Activated CD4-positive, alpha-beta T cell treated with anti-CD3 and anti-CD28 coated beads, Interleukin-2, amount 10 ng/mL, durations not matched to agents 24 days and 14 days (primary cell): ENCODE measurements at regions not wholly inside any gene's neighbourhood (a gene's known extent, or its start where the extent isn't known, plus 50 kb on each side); places are given as distances from the start of the nearest gene placed in this dataset.
"Not testable (repeated sequence)": the region's sequence is repeated elsewhere in the genome, so short reads cannot be mapped to it uniquely, and the experiment has no call there.

Experiments used
- DNase-seq: peaks from one replicate; pipeline ENCODE4 v3.0.0; 2022
- H3K27ac Mint-ChIP-seq: one replicate; pipeline ENCODE4 v1.8.0; 2022; ENCODE audit warnings: mild to moderate bottlenecking, mixed read lengths
- H3K27me3 Mint-ChIP-seq: one replicate; pipeline ENCODE4 v1.8.0; 2022; ENCODE audit warnings: mixed read lengths
- H3K36me3 Mint-ChIP-seq: one replicate; pipeline ENCODE4 v1.8.0; 2022; ENCODE audit warnings: low read depth, mild to moderate bottlenecking, mixed read lengths
- H3K4me1 Mint-ChIP-seq: one replicate; pipeline ENCODE4 v1.8.0; 2021; ENCODE audit warnings: mixed read lengths
- H3K4me3 Mint-ChIP-seq: one replicate; pipeline ENCODE4 v1.8.0; 2022; ENCODE audit warnings: mild to moderate bottlenecking, moderate library complexity, mixed read lengths
- H3K9me3 Mint-ChIP-seq: one replicate; pipeline ENCODE4 v1.8.0; 2021; ENCODE audit warnings: mixed read lengths
- intact Hi-C: fragments of 100-400 bp; cut with micrococcal nuclease; formaldehyde crosslinking; loops from one replicate; pipeline ENCODE4 v1.15.1; 2023

DNA sequence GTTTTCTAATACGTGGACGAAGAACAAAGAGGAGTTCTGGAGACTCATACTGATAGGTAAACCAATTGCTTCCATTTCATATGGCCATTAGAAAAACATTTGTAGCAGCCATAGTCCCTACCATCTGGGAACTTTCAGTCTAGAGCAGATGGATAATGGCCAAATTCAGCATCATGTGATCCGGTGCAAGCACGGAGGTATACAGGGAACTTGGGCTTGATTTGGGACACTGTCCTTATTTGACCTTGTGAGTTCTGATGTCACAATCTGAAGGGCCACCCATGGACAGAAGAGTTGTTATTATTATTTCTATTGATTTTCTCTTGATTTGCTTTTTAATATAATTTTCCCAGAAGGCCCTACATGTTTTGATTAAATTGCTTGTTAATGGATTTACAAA, 154.6 kb upstream of the ZNF267 start:
- peaks cover 82% of the 10 kb centered on the region for H3K36me3 Mint-ChIP-seq
- intact Hi-C loops: loop anchor here (10.0 kb wide), 2 partner anchors 196 to 454 kb away; no protein-coding TSS in a partner anchor
- H3K9me3 Mint-ChIP-seq: peaks cover 26% of the 10 kb centered on the region
- H3K27ac Mint-ChIP-seq: no peak overlapping the region
- peaks cover 23% of the 10 kb centered on the region for H3K4me1 Mint-ChIP-seq
- no peak for DNase-seq
- no peaks in the 10 kb centered on the region for H3K27me3 Mint-ChIP-seq
- no peak overlapping the region for H3K4me3 Mint-ChIP-seq

DNA sequence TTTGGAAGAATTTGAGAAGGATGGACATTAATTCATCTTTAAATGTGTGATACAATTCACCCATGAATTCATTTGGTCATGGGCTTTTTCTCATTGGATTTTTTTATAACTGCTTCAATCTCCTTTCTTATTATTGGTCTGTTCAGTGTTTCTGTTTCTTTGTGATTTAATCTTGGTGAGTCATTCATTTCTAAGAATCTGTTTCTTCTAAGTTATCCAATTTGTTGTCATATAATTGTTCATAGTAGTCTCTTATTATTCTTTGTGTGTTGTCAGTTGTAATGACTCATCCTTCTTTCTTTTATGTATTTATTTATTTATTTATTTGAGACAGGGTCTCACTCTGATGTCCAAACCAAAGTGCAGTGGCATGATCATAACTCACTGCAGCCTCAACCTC, 146.1 kb upstream of the ZNF267 start:
- no peaks in the 10 kb centered on the region for H3K27me3 Mint-ChIP-seq
- H3K9me3 Mint-ChIP-seq: peaks cover 39% of the 10 kb centered on the region
- no peak overlapping the region for H3K4me3 Mint-ChIP-seq
- H3K36me3 Mint-ChIP-seq: peaks cover 78% of the 10 kb centered on the region
- intact Hi-C loops: loop anchor here (10.0 kb wide), 1 partner anchor 53 kb away; no protein-coding TSS in a partner anchor
- DNase-seq: no peak
- H3K4me1 Mint-ChIP-seq: peaks cover 3% of the 10 kb centered on the region
- H3K27ac Mint-ChIP-seq: no peak overlapping the region

DNA sequence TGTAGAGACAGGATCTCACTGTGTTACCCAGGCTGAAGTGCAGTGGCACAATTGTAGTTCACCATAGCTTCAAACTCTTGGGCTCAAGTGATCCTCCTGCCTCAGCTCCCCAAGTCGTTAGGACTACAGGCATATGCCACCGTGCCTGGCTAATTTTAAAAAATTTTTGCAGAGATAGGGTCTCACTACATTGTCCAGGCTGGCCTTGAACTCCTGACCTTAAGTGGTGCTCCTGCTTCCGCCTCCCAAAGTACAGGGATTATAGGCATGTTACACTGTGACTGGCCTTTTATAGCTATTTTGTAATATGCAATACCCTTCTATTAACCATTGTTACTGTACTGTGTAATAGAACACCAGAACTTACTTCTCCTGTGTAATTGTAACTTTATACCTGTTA, 139.3 kb upstream of the ZNF267 start:
- Mint-ChIP-seq H3K4me1 (no peaks in the 10 kb centered on the region), H3K9me3 (peaks cover 35% of the 10 kb centered on the region), H3K27ac (no peak overlapping the region), H3K36me3 (peaks cover 81% of the 10 kb centered on the region), H3K27me3 (no peaks in the 10 kb centered on the region), H3K4me3 (no peak overlapping the region)
- intact Hi-C loops: no loop called here
- DNase-seq: no peak

DNA sequence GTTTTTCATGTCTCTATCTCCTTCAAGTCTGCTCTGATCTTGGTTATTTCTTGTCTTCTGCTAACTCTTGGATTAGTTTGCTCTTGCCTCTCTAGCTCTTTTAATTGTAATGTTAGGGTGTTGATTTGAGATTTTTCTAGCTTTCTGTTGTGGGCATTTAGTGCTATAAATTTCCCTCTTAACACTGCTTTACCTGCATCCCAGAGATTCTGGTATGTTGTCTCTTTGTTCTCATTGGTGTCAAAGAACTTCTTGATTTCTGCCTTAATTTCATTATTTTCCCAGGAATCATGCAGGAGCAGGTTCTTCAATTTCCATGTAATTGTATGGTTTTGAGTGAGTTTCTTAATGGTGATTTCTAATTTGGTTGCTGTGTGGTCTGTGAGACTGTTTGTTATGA, 128.5 kb upstream of the ZNF267 start:
- intact Hi-C loops, DNase-seq, H3K27ac Mint-ChIP-seq, H3K4me1 Mint-ChIP-seq, H3K4me3 Mint-ChIP-seq, H3K27me3 Mint-ChIP-seq: not testable (repeated sequence)
- H3K9me3 Mint-ChIP-seq: peaks cover 54% of the 10 kb centered on the region
- peaks cover 87% of the 10 kb centered on the region for H3K36me3 Mint-ChIP-seq

- DNase-seq: no peak
- Mint-ChIP-seq H3K4me1 (no peaks in the 10 kb centered on the region), H3K36me3 (peaks cover 82% of the 10 kb centered on the region), H3K4me3 (no peak overlapping the region), H3K27ac (no peak overlapping the region), H3K9me3 (peaks cover 50% of the 10 kb centered on the region), H3K27me3 (no peaks in the 10 kb centered on the region)
- intact Hi-C loops: no loop called here
Observed at GRCh38 chr16:31745900-31746299, 127.7 kb upstream of the ZNF267 start.

- H3K4me1 Mint-ChIP-seq: no peaks in the 10 kb centered on the region
- intact Hi-C loops: loop anchor here (10.0 kb wide), 2 partner anchors 130 to 160 kb away; no protein-coding TSS in a partner anchor
- peaks cover 76% of the 10 kb centered on the region for H3K36me3 Mint-ChIP-seq
- no peaks in the 10 kb centered on the region for H3K27me3 Mint-ChIP-seq
- H3K27ac Mint-ChIP-seq: no peak overlapping the region
- DNase-seq: no peak
- peaks cover 41% of the 10 kb centered on the region for H3K9me3 Mint-ChIP-seq
- H3K4me3 Mint-ChIP-seq: no peak overlapping the region
Observed at GRCh38 chr16:31754998-31755615, 118.5 kb upstream of the ZNF267 start.

GRCh38 chr16:31764103-31764502, 109.5 kb upstream of the ZNF267 start:
- Mint-ChIP-seq H3K4me3 (no peak overlapping the region), H3K36me3 (peaks cover 18% of the 10 kb centered on the region), H3K9me3 (peaks cover 26% of the 10 kb centered on the region), H3K27ac (no peak overlapping the region), H3K4me1 (no peaks in the 10 kb centered on the region), H3K27me3 (no peaks in the 10 kb centered on the region)
- intact Hi-C loops: no loop called here
- no peak for DNase-seq

DNA sequence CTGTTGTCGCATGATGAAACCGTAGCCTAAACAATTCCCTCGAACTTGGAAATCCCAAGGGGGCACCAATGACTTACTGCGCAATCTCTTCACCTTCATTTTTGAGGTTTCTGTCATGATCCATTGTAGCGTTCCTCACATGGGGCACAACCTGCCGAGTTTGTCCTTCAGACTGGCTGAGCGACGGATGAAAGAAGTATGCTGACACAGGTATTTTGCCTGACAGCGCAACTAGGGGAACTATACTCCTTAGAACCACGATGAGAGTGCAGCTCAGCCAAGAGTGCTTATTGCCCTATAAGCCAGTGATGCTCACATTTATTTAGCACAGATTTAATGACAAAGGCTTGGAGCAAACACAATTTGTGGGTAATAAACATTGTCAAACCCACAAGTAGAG, 106.3 kb upstream of the ZNF267 start:
- Mint-ChIP-seq H3K27me3 (no peaks in the 10 kb centered on the region), H3K36me3 (peaks cover 6% of the 10 kb centered on the region), H3K9me3 (peaks cover 21% of the 10 kb centered on the region), H3K4me3 (no peak overlapping the region), H3K4me1 (no peaks in the 10 kb centered on the region), H3K27ac (no peak overlapping the region)
- no peak for DNase-seq
- intact Hi-C loops: no loop called here

DNA sequence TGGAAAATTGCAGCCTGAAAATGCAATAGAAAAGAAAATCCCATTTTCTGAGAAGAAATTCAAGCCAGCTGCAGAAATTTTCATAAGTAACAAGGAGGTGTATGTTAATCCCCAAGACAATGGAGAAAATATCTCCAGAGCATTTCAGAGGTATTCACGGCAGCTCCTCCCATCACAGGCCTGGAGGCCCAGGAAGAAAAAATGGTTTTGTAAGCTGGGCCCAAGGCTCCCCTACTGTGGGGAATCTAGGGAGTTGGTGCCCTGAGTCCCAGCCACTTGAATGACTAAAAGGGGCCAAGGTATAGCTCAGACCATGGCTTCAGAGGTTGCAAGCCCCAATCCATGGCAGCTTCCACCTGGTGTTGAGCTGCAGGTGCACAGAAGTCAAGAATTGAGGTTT, 93.3 kb upstream of the ZNF267 start:
- H3K36me3 Mint-ChIP-seq: no peaks in the 10 kb centered on the region
- peaks cover 39% of the 10 kb centered on the region for H3K9me3 Mint-ChIP-seq
- H3K27ac Mint-ChIP-seq: no peak overlapping the region
- no peak for DNase-seq
- H3K27me3 Mint-ChIP-seq: no peaks in the 10 kb centered on the region
- H3K4me1 Mint-ChIP-seq: no peaks in the 10 kb centered on the region
- intact Hi-C loops: no loop called here
- no peak overlapping the region for H3K4me3 Mint-ChIP-seq

DNA sequence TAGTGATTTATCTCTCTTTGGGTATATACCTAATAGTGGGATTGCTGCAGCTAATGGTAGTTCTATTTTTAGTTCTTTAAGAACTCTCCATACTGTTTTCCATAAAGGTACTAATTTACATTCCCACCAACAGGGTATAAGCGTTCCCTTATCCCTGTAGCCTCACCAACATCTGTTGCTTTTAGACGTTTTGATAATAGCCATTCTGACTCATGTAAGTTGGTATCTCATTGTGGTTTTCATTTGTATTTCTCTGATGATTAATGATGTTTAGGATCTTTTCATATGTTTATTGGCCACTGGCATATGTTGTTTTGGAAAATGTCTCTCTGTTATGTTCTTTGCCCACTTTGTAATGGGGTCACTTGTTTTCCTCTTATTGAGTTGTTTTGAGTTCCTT, 88.5 kb upstream of the ZNF267 start:
- H3K27me3 Mint-ChIP-seq: no peaks in the 10 kb centered on the region
- H3K4me3 Mint-ChIP-seq: no peak overlapping the region
- no peak for DNase-seq
- H3K27ac Mint-ChIP-seq: no peak overlapping the region
- H3K4me1 Mint-ChIP-seq: no peaks in the 10 kb centered on the region
- intact Hi-C loops: no loop called here
- no peaks in the 10 kb centered on the region for H3K36me3 Mint-ChIP-seq
- peaks cover 39% of the 10 kb centered on the region for H3K9me3 Mint-ChIP-seq

DNA sequence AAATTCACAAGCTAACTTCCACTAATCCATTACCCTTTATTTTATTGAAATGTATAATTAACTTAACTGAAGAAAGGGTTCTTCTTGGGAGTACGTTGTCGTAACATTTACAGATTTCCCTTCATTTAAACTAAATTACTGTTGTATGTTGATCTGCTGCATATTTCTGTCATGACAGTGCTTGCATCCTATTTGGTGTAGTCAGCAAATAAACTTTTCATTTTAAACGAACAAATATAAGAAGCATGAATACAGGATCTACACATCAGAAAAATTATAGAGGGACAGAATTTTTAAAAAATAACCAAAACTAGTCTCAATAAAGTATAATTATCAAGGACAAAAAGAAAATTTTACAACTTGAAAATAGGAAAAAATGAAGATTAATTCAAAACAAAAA, 66.5 kb upstream of the ZNF267 start:
- Mint-ChIP-seq H3K36me3 (no peaks in the 10 kb centered on the region), H3K4me3 (no peak overlapping the region), H3K4me1 (no peaks in the 10 kb centered on the region), H3K27ac (no peak overlapping the region), H3K9me3 (peaks cover 8% of the 10 kb centered on the region), H3K27me3 (no peaks in the 10 kb centered on the region)
- DNase-seq: no peak
- intact Hi-C loops: no loop called here

- Mint-ChIP-seq H3K27ac (no peak overlapping the region), H3K4me3 (no peak overlapping the region), H3K27me3 (no peaks in the 10 kb centered on the region), H3K4me1 (no peaks in the 10 kb centered on the region), H3K9me3 (peaks cover 8% of the 10 kb centered on the region), H3K36me3 (no peaks in the 10 kb centered on the region)
- no peak for DNase-seq
- intact Hi-C loops: no loop called here
Observed at GRCh38 chr16:31810863-31811262, 62.7 kb upstream of the ZNF267 start.

DNA sequence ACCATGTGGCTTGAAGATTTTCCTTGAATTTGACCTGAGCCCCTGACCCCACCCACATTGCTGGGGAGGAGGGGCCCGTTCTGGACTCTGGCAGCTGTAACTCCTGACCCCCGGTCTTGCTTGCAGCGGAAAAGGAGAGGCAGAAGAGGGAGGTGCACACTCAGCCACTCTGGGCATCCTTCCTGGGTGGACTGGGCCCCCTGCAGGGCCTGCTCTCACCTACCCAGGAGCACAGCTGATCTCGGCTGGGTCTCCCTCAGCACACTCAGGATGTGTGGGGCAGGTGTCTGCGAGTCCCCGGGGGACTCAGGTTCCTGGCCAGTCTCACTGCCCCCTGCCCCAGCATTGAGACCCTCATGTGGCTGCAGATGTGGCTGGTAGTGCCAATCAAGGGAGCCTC, 57.5 kb upstream of the ZNF267 start:
- intact Hi-C loops, DNase-seq, H3K36me3 Mint-ChIP-seq, H3K4me1 Mint-ChIP-seq, H3K27ac Mint-ChIP-seq, H3K9me3 Mint-ChIP-seq, H3K4me3 Mint-ChIP-seq, H3K27me3 Mint-ChIP-seq: not testable (repeated sequence)

DNA sequence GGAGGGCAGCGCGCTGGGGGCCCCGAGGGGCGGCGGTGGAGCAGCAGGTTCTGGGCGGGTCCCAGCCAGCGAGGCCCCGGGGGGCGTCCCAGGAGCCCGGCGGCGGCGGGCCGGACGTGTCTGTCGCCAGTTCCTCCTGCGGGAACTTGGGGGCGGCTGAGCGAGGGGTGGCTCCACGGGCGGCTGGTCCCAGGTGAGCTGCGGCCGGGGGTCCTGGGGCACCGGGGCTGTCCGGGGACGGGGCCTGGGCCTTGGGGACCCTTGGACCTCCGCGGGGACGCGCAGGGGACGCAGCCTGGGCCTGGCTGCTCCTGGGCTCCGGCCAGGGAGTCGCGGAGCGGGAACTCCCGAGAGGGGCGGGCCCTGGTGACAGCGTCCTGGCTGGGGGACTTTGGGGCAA, 54.2 kb upstream of the ZNF267 start:
- no peaks in the 10 kb centered on the region for H3K4me1 Mint-ChIP-seq
- no peaks in the 10 kb centered on the region for H3K36me3 Mint-ChIP-seq
- H3K27ac Mint-ChIP-seq: no peak overlapping the region
- H3K4me3 Mint-ChIP-seq: no peak overlapping the region
- no peak for DNase-seq
- intact Hi-C loops: no loop called here
- H3K27me3 Mint-ChIP-seq: no peaks in the 10 kb centered on the region
- H3K9me3 Mint-ChIP-seq: peaks cover 9% of the 10 kb centered on the region

- H3K36me3 Mint-ChIP-seq: no peaks in the 10 kb centered on the region
- H3K4me1 Mint-ChIP-seq: no peaks in the 10 kb centered on the region
- H3K9me3 Mint-ChIP-seq: peaks cover 9% of the 10 kb centered on the region
- no peaks in the 10 kb centered on the region for H3K27me3 Mint-ChIP-seq
- H3K27ac Mint-ChIP-seq: no peak overlapping the region
- intact Hi-C loops: no loop called here
- no peak for DNase-seq
- H3K4me3 Mint-ChIP-seq: no peak overlapping the region
Observed at GRCh38 chr16:31819948-31820347, 53.7 kb upstream of the ZNF267 start.
